Kasumi-1 (cell line): ENCODE measurements at regions not wholly inside any gene's neighbourhood (a gene's known extent, or its start where the extent isn't known, plus 50 kb on each side); places are given as distances from the start of the nearest gene placed in this dataset.

ENCODE experiments used
- DNase-seq, 2 experiments: peaks; one replicate each; lab custom pipeline; 2025; lab: John Stamatoyannopoulos, UW

GRCh38 chr4:62252728-62253127, 1052.6 kb downstream of the ADGRL3 start:
- no peak for DNase-seq

GRCh38 chr4:62250100-62250499, 1050.0 kb downstream of the ADGRL3 start:
- DNase-seq: no peak

GRCh38 chr4:62243895-62244294, 1043.8 kb downstream of the ADGRL3 start:
- DNase-seq: no peak

- DNase-seq: no peak
Measured at GRCh38 chr4:62235911-62236310, 1035.8 kb downstream of the ADGRL3 start.

GRCh38 chr4:62232814-62233213, 1032.7 kb downstream of the ADGRL3 start:
- DNase-seq: no peak

GRCh38 chr4:62231994-62232393, 1031.9 kb downstream of the ADGRL3 start:
- no peak for DNase-seq

GRCh38 chr4:62226082-62226481, 1026.0 kb downstream of the ADGRL3 start:
- DNase-seq: no peak

GRCh38 chr4:62222121-62222520, 1022.0 kb downstream of the ADGRL3 start:
- no peak for DNase-seq

DNA sequence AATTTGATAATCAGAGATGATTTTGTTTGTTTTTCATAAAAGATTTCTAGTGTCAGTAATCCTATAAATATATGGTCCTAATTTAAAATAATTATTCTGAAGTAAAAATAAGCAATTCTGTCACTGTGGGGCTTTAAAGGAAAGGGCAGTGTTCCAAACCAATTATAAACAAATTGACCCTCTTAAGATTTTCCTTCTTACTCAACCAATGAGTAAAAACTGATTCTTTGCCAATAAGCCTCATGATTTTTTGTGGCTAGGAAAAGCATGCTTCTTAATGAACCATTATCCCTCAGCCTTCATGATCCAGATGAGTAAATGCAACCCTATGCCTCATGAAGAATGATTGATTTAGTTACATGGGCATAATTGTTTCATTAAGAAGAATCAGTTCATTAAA, 1010.4 kb downstream of the ADGRL3 start:
- DNase-seq: no peak

DNA sequence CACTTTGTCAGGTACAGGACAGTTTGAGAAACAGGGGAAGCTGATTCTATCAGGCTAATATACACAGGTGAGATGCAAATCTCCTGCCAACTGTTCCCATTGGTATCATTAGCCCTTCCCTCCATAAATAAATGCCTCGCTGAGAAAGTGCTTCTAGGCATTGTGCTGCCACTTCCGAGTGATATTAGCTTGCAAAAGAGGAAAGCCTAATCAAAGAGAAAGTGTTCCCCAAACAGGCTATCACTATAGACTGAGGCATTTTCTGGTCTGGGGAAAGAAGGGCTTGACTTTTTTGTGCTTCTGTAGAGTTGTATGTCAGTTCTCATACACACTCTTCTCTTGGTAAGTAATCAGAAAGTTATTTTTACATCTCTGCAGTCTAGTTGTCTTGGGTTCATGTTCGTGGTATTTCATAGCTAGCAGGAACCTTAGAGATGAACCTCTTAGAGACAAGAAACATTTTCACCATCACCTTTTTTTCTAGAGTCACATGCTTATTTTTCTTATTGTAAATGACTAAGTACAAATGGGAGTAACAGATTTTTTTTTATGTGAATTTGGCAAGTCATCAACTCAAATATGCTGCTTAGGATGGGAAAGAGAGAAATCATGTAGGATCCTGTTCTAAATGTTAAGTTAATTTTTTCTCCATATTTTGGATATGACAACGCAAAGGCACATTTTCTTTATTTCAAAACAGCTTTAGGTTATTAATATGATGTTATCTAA, 1009.8 kb downstream of the ADGRL3 start:
- DNase-seq: no peak

GRCh38 chr4:62208921-62209320, 1008.8 kb downstream of the ADGRL3 start:
- DNase-seq: no peak

DNA sequence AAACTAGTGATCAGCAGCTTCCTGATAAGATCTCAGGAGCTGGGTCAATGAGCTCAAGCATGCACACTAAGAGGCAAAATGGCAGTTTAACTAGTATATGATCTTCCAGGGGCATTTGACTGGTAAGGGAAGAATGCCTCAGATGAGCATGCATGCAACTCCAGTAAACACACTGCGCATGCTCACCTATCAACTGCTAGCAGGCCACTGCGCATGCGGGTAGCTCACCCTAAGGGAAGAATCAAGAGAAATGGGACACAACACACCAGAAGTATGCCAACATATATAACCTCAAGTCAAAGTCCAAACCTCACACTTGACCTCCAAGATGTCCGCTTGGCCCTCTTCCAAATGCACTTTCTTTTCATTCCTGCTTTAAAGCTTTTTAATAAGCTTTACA, 1004.0 kb downstream of the ADGRL3 start:
- DNase-seq: no peak

GRCh38 chr4:62199291-62199810, 999.2 kb downstream of the ADGRL3 start:
- DNase-seq: no peak

DNA sequence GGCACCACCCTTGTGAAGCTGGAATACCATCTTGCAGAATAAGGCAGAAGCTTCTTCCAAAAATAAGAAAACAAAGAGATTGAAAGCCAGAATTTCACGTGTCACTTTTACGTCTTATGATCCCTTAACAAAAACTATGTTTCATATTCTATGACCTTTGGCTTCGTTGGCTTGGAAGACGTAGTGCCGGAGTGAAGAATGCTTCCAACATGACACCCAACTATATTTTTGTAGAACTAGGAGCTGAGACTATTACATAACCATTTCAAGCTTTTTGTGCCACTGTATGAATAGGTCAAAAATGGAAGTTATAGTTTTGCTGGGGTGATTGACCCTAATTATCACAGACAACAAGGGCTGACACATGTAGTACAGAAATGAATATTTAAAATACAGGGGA, 996.2 kb downstream of the ADGRL3 start:
- DNase-seq: no peak

DNA sequence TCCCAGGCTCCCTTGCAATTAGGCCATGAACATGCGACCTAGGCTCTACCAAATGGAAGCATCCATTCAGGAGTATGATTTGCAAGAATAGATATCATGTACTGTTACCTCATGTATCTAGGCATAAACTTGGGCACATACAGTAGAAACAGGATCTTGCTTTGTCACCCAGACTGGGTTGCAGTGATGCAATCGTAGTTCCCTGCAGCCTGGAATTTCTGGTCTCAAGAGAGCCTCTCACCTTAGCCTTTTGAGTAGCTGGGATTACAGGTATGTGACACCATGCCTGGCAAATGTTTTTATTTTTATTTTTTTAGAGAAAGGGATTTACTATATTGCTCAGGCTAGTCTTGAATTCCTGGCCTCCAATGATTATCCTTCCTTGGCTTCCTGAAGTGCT, 994.2 kb downstream of the ADGRL3 start:
- DNase-seq: no peak

DNA sequence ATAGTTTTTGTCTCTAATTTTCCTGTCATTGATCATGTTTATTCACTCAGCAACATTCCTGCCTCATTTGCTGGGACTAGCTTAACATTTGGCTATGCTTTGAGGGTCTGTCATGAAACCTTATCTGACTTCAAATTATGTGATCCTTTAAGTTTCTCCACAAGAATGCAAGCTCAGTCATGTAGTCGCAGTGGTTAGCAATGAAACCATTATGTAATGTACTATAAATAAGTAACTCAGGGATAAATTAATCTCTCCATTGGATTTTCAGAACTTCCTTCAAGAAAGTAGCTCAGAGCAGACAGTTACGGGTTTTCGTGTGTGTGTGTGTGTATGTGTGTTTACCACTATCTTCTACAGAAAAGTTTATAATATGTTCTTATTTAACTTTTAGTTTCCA, 993.6 kb downstream of the ADGRL3 start:
- no peak for DNase-seq

DNA sequence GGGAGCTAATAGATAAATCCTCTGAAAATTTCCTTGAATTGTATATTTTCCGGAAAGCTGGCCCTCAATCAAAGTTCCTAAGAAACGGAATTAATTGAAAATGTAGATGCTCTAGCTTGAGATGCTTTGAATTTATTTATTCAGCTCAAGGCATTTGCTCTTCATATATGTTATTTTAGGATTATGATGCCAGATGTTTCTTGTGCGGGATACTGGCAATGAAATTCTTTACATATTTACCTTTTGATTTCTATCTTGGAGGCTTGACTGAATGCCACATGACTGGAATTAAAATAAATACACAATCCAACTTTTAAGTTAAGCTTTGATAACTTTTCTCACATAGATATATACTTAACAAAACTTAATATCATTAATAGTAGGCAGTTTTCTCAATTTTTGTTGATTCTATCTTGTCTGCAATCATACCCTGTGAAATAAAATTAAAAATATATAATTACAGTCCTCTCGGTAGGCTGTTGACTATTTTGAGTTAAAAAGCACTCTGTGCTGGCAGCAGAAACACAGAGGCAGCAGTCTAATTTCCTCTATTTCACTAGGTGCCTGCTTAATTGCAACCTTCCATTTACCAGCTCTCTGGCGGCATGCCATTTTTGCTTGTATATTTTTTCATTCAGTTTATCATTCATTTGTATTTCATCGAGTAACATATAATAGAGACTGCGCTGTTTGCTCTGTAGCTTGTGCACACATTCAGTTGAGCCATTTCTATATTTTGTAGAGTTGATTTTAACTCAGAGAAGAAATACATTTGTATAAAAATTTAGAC, 991.5 kb downstream of the ADGRL3 start:
- DNase-seq: no peak

DNA sequence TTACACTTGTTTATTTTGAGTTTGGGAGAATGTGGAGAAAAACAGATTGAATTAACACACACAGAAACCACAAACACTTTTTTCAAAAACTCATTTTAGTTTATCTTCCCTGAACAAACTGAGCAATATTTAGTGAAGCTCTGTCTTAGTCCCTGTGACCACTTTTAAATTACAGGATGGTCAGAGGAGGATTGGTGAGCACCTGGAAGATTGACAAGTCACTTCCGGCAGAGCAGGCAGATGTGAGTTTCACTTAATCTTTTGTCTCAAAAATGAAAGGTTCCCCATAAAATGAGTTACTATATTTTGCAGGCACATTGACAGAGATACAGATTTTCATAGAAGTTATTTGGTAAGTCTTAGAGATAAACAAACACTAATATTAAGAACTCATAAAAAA, 970.1 kb downstream of the ADGRL3 start:
- no peak for DNase-seq

GRCh38 chr4:62168681-62169080, 968.6 kb downstream of the ADGRL3 start:
- DNase-seq: no peak

- no peak for DNase-seq
Measured at GRCh38 chr4:62162606-62163005, 962.5 kb downstream of the ADGRL3 start.

- DNase-seq: no peak
Measured at GRCh38 chr4:62161446-62161845, 961.3 kb downstream of the ADGRL3 start.

DNA sequence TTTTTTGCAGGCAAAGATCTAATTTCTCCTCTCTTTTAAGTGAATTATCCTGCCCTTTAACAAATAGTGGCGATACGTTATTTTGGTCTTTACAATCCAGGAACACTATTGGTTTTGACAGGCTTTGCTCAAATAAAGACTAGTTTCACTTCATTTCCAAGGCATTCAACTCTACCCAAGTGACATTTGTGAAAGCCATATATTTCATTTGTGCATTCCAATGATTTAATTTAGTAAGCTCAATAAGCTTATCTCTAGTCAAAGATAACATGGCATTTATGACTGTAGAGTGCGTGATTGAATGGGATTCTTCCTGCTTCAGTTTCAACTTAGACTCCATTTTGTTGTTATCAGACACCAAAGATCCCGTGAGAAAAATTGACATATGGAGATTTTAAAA, 959.8 kb downstream of the ADGRL3 start:
- no peak for DNase-seq

DNA sequence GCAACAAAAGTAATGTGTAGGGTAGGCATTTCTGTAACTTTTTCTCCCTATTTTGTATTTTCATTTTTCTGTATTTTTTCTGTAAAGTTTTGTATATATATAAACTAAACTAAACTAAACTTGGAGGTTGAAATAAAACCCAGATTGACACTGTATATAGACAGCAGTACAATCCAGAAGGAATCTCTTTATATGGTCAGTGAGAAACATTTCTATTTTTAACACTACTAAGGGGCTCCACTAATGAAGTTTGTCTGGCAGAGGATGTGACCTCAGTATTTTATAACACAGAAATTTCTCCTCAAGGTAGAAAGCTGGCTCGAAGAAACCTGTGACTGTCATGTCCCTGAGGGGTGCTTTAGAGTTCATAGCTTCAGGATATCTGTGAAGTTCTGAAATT, 959.2 kb downstream of the ADGRL3 start:
- DNase-seq: no peak
